Ishikawa (cell line): ENCODE measurements at regions not wholly inside any gene's neighbourhood (a gene's known extent, or its start where the extent isn't known, plus 50 kb on each side); places are given as distances from the start of the nearest gene placed in this dataset.

Source experiments
- CEBPB ChIP-seq: IDR thresholded peaks from 2 replicates; pipeline ENCODE4 v1.6.1; 2012
- CREB1 ChIP-seq: IDR thresholded peaks from 2 replicates; pipeline ENCODE4 v1.6.1; 2012; ENCODE audit warnings: low read depth
- EGR1 ChIP-seq: IDR thresholded peaks from 2 replicates; pipeline ENCODE4 v1.6.1; 2012
- EP300 ChIP-seq: IDR thresholded peaks from 2 replicates; pipeline ENCODE4 v1.6.1; 2012; ENCODE audit warnings: borderline replicate concordance
- FOXM1 ChIP-seq: IDR thresholded peaks from 2 replicates; pipeline ENCODE4 v1.6.1; 2012; ENCODE audit warnings: low read depth, borderline replicate concordance
- MAX ChIP-seq: IDR thresholded peaks from 2 replicates; pipeline ENCODE4 v1.6.1; 2012
- NFIC ChIP-seq: IDR thresholded peaks from 2 replicates; pipeline ENCODE4 v1.6.1; 2012
- RAD21 ChIP-seq: IDR thresholded peaks from 2 replicates; pipeline ENCODE4 v1.6.1; 2012; ENCODE audit warnings: low read depth
- TAF1 ChIP-seq: IDR thresholded peaks from 2 replicates; pipeline ENCODE4 v1.6.1; 2012; ENCODE audit warnings: low read depth, mild to moderate bottlenecking
- TCF12 ChIP-seq: IDR thresholded peaks from 2 replicates; pipeline ENCODE4 v1.6.1; 2012; ENCODE audit warnings: low read depth
- TEAD4 ChIP-seq: IDR thresholded peaks from 2 replicates; pipeline ENCODE4 v1.6.1; 2012
- YY1 ChIP-seq: IDR thresholded peaks from 2 replicates; pipeline ENCODE4 v1.6.1; 2012; ENCODE audit warnings: low read depth
- ZBTB7A ChIP-seq: IDR thresholded peaks from 2 replicates; pipeline ENCODE4 v1.6.1; 2012; ENCODE audit warnings: low read depth
- TF ChIP-seq, protein P1 (sequence below): IDR thresholded peaks from 2 replicates; pipeline ENCODE4 v1.6.1; 2012; ENCODE audit warnings: low read depth, mild to moderate bottlenecking

DNA sequence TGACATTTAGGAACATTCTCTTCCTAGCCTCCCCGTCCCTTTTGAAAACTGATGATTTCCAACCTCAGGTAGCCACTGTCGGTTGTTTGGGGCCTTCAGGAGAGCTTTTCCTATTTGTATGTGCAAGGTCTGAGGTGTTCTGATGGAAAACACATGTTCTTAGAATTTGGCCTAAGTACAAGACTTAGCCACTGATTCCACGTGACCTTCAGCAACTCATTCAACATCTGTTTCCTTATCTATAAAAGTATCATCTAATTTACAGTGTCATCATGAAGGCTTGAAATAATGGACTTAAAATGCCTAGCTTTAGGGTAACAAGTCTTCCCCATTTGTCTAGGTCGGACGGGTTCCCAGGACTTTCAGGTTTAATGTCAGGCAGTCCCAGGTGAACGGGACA lies 259.3 kb downstream of the SOX9 start:
- no peak for TF ChIP-seq EP300
- no peak for TF ChIP-seq RAD21
- no peak for TF ChIP-seq TAF1
- no peak for TF ChIP-seq YY1
- TF ChIP-seq FOXM1: no peak
- TF ChIP-seq TCF12: no peak
- no peak for TF ChIP-seq CEBPB
- TF ChIP-seq, protein P1, sequence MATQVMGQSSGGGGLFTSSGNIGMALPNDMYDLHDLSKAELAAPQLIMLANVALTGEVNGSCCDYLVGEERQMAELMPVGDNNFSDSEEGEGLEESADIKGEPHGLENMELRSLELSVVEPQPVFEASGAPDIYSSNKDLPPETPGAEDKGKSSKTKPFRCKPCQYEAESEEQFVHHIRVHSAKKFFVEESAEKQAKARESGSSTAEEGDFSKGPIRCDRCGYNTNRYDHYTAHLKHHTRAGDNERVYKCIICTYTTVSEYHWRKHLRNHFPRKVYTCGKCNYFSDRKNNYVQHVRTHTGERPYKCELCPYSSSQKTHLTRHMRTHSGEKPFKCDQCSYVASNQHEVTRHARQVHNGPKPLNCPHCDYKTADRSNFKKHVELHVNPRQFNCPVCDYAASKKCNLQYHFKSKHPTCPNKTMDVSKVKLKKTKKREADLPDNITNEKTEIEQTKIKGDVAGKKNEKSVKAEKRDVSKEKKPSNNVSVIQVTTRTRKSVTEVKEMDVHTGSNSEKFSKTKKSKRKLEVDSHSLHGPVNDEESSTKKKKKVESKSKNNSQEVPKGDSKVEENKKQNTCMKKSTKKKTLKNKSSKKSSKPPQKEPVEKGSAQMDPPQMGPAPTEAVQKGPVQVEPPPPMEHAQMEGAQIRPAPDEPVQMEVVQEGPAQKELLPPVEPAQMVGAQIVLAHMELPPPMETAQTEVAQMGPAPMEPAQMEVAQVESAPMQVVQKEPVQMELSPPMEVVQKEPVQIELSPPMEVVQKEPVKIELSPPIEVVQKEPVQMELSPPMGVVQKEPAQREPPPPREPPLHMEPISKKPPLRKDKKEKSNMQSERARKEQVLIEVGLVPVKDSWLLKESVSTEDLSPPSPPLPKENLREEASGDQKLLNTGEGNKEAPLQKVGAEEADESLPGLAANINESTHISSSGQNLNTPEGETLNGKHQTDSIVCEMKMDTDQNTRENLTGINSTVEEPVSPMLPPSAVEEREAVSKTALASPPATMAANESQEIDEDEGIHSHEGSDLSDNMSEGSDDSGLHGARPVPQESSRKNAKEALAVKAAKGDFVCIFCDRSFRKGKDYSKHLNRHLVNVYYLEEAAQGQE: no peak
- no peak for TF ChIP-seq TEAD4
- no peak for TF ChIP-seq ZBTB7A
- TF ChIP-seq NFIC: no peak
- no peak for TF ChIP-seq MAX
- TF ChIP-seq CREB1: no peak
- no peak for TF ChIP-seq EGR1
